H9 (cell line): ENCODE measurements at regions not wholly inside any gene's neighbourhood (a gene's known extent, or its start where the extent isn't known, plus 50 kb on each side); places are given as distances from the start of the nearest gene placed in this dataset.

ENCODE experiments used
- DNase-seq: peaks from one replicate; pipeline ENCODE4 v3.0.0-alpha.2; 2017
- H2AFZ ChIP-seq: one replicate; pipeline ENCODE4 v1.6.1; 2013; ENCODE audit warnings: mild to moderate bottlenecking, low read length, control low read depth, moderate library complexity
- H2AK5ac ChIP-seq: 2 replicates; pipeline ENCODE4 v1.6.1; 2013; ENCODE audit warnings: low read length, control low read depth, mixed read lengths; ENCODE audit not compliant: insufficient read length
- H2BK120ac ChIP-seq: one replicate; pipeline ENCODE4 v1.6.1; 2013; ENCODE audit warnings: low read depth, mild to moderate bottlenecking, low read length, control low read depth, inconsistent platforms; ENCODE audit not compliant: poor library complexity, severe bottlenecking
- H2BK12ac ChIP-seq: 2 replicates; pipeline ENCODE4 v1.6.1; 2013; ENCODE audit warnings: low read length, control low read depth, mixed read lengths, low read depth; ENCODE audit not compliant: insufficient read length
- H2BK15ac ChIP-seq: 2 replicates; pipeline ENCODE4 v1.6.1; 2013; ENCODE audit warnings: low read depth, low read length, control low read depth
- H2BK20ac ChIP-seq: one replicate; pipeline ENCODE4 v1.6.1; 2013; ENCODE audit warnings: low read depth, mild to moderate bottlenecking, low read length, control low read depth, inconsistent platforms; ENCODE audit not compliant: poor library complexity, severe bottlenecking
- H2BK5ac ChIP-seq: 2 replicates; pipeline ENCODE4 v1.6.1; 2013; ENCODE audit warnings: low read length, control low read depth, mixed read lengths; ENCODE audit not compliant: insufficient read length
- H3K14ac ChIP-seq: 2 replicates; pipeline ENCODE4 v1.6.1; 2013; ENCODE audit warnings: low read length, control low read depth; ENCODE audit not compliant: insufficient read depth
- H3K18ac ChIP-seq: 2 replicates; pipeline ENCODE4 v1.6.1; 2013; ENCODE audit warnings: low read depth, mild to moderate bottlenecking, mixed read lengths, low read length, control low read depth; ENCODE audit not compliant: insufficient read length
- H3K23ac ChIP-seq: 2 replicates; pipeline ENCODE4 v1.6.1; 2013; ENCODE audit warnings: low read length, control low read depth, mixed read lengths, low read depth; ENCODE audit not compliant: insufficient read length
- H3K23me2 ChIP-seq: 2 replicates; pipeline ENCODE4 v1.6.1; 2013; ENCODE audit warnings: low read depth, mild to moderate bottlenecking, mixed read lengths, low read length, control low read depth; ENCODE audit not compliant: insufficient read length, poor library complexity, severe bottlenecking
- H3K27ac ChIP-seq: 2 replicates; pipeline ENCODE4 v1.5.1; 2013; ENCODE audit warnings: low read length, control low read depth, mixed read lengths, low read depth; ENCODE audit not compliant: insufficient read length
- H3K27me3 ChIP-seq: 2 replicates; pipeline ENCODE4 v1.6.1; 2013; ENCODE audit warnings: low read length, control low read depth, inconsistent platforms; ENCODE audit not compliant: insufficient read depth
- H3K4ac ChIP-seq: 2 replicates; pipeline ENCODE4 v1.6.1; 2013; ENCODE audit warnings: low read depth, mild to moderate bottlenecking, control low read depth, inconsistent platforms, low read length, moderate library complexity
- H3K4me1 ChIP-seq: 2 replicates; pipeline ENCODE4 v1.6.1; 2013; ENCODE audit warnings: low read length, control low read depth, inconsistent platforms; ENCODE audit not compliant: insufficient read depth
- H3K4me2 ChIP-seq: 2 replicates; pipeline ENCODE4 v1.6.1; 2013; ENCODE audit warnings: low read length, control low read depth, mixed read lengths; ENCODE audit not compliant: insufficient read length, insufficient read depth
- H3K56ac ChIP-seq: 2 replicates; pipeline ENCODE4 v1.6.1; 2013; ENCODE audit warnings: low read depth, mild to moderate bottlenecking, mixed read lengths, low read length, control low read depth; ENCODE audit not compliant: insufficient read length
- H3K79me1 ChIP-seq: 2 replicates; pipeline ENCODE4 v1.6.1; 2013; ENCODE audit warnings: low read depth, mild to moderate bottlenecking, moderate library complexity, low read length, control low read depth, inconsistent platforms; ENCODE audit not compliant: insufficient read depth, poor library complexity, severe bottlenecking
- H3K79me2 ChIP-seq: 2 replicates; pipeline ENCODE4 v1.6.1; 2013; ENCODE audit warnings: low read length, control low read depth, inconsistent platforms; ENCODE audit not compliant: insufficient read depth
- H3K9ac ChIP-seq: 2 replicates; pipeline ENCODE4 v1.6.1; 2013; ENCODE audit warnings: low read length, control low read depth, mixed read lengths; ENCODE audit not compliant: insufficient read length; ENCODE audit errors: extremely low read depth
- H3K9me3 ChIP-seq: one replicate; pipeline ENCODE4 v1.6.1; 2013; ENCODE audit warnings: low read depth, low read length, inconsistent platforms; ENCODE audit not compliant: control insufficient read depth
- H3T11ph ChIP-seq: one replicate; pipeline ENCODE4 v1.6.1; 2013; ENCODE audit warnings: mild to moderate bottlenecking, low read length, control low read depth, inconsistent platforms
- H4K20me1 ChIP-seq: one replicate; pipeline ENCODE4 v1.6.1; 2013; ENCODE audit not compliant: control insufficient read depth, insufficient read length, insufficient read depth
- H4K5ac ChIP-seq: 2 replicates; pipeline ENCODE4 v1.6.1; 2013; ENCODE audit warnings: low read depth, mild to moderate bottlenecking, mixed read lengths, low read length, control low read depth; ENCODE audit not compliant: insufficient read length
- H4K8ac ChIP-seq: replicated peaks from 2 replicates; pipeline ENCODE4 v1.6.1; 2013; ENCODE audit warnings: low read length, control low read depth, mixed read lengths, low read depth; ENCODE audit not compliant: insufficient read length
- H4K91ac ChIP-seq: 2 replicates; pipeline ENCODE4 v1.6.1; 2013; ENCODE audit warnings: low read depth, mild to moderate bottlenecking, moderate library complexity, mixed read lengths, low read length, control low read depth; ENCODE audit not compliant: insufficient read length
- H3K27ac Mint-ChIP-seq, 3 experiments: 2 replicates in 2 of 3; 3 replicates in 1 of 3; pipeline ENCODE4 v1.8.0; 2020 to 2021; ENCODE audit warnings: mixed read lengths in 3 of 3, mild to moderate bottlenecking in 1 of 3, moderate library complexity in 1 of 3
- H3K27me3 Mint-ChIP-seq: 2 replicates; pipeline ENCODE4 v1.8.0; 2021; ENCODE audit warnings: low read depth, mild to moderate bottlenecking, moderate library complexity, mixed read lengths
- H3K36me3 Mint-ChIP-seq, 3 experiments: 2 replicates in 2 of 3; 3 replicates in 1 of 3; pipeline ENCODE4 v1.8.0; 2020 to 2021; ENCODE audit warnings: low read depth in 3 of 3, mixed read lengths in 3 of 3; ENCODE audit not compliant: insufficient read depth in 1 of 3
- H3K4me1 Mint-ChIP-seq, 2 experiments: 2 replicates each; pipeline ENCODE4 v1.8.0; 2020; ENCODE audit warnings: mixed read lengths in 2 of 2
- H3K4me3 Mint-ChIP-seq, 2 experiments: 2 replicates in 1 of 2; 3 replicates in 1 of 2; pipeline ENCODE4 v1.8.0; 2020 to 2021; ENCODE audit warnings: mild to moderate bottlenecking in 2 of 2, mixed read lengths in 2 of 2, moderate library complexity in 1 of 2
- H3K9me3 Mint-ChIP-seq, 2 experiments: 2 replicates in 1 of 2; 3 replicates in 1 of 2; pipeline ENCODE4 v1.8.0; 2020; ENCODE audit warnings: mild to moderate bottlenecking in 2 of 2, mixed read lengths in 2 of 2, moderate library complexity in 1 of 2
- WGBS: extraction: QIAGEN DNeasy Blood & Tissue Kit; methylation state at CpG from one replicate; pipeline ENCODE4 v1.1.7; 2013; ENCODE audit warnings: missing lambda C conversion rate, low lambda C conversion rate, mixed read lengths; ENCODE audit not compliant: insufficient read length; ENCODE audit errors: extremely low coverage; 5-methylcytosine and 5-hydroxymethylcytosine counted together
- TF ChIP-seq, protein P1 (sequence below): fragments of 200-600 bp; sonication (generic); conservative IDR thresholded peaks from 3 replicates; pipeline ENCODE4 v1.8.0; 2021; ENCODE audit warnings: antibody characterized with exemption, mild to moderate bottlenecking

DNA sequence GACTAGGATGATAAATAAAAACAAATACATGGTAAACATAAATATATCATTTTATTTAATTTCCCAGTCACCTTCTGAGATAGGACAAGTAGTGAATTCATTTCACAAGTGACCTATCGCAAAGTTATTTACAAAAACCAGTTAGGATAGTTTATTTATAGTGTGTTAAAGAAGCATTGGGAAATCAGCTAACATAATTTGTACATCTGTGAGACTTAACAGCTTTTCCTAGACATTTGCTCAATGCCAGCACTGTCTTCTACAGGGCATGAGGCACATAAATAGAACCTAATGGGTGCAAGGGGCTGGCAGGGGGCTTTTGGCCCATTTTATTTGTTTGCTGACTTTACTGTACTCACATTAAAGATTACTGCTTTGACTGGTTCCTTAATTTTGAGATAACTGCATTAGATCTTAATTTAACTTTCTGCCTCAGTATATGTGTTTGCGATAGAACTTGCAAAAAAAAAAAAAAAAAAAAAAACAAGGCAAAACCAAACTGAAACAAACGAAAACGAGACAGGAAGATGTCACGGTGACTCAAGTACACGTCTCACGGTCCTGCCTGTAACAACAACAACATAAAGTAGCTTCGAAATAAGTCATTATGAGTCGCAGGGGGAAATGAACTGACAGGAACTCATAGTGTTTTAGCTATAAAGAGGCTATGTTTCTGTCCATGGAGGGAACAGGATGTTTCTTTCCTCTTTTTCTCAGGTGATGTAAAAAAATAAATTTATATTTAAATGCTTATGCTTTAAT is 133.7 kb upstream of the GMDS start:
- no peak overlapping the region for H4K91ac ChIP-seq
- no CpG with 5 or more reads among the region's 9 CpGs for WGBS
- H3K56ac ChIP-seq, result no peak overlapping the region
- H2BK15ac ChIP-seq, result no peak overlapping the region
- no peak overlapping the region for H2BK20ac ChIP-seq
- no peaks in the 10 kb centered on the region for H3K27me3 Mint-ChIP-seq
- no peak overlapping the region for H4K8ac ChIP-seq
- H3K14ac ChIP-seq, result no peak overlapping the region
- no peak for DNase-seq
- no peak overlapping the region for H3K4me2 ChIP-seq
- TF ChIP-seq, protein P1, sequence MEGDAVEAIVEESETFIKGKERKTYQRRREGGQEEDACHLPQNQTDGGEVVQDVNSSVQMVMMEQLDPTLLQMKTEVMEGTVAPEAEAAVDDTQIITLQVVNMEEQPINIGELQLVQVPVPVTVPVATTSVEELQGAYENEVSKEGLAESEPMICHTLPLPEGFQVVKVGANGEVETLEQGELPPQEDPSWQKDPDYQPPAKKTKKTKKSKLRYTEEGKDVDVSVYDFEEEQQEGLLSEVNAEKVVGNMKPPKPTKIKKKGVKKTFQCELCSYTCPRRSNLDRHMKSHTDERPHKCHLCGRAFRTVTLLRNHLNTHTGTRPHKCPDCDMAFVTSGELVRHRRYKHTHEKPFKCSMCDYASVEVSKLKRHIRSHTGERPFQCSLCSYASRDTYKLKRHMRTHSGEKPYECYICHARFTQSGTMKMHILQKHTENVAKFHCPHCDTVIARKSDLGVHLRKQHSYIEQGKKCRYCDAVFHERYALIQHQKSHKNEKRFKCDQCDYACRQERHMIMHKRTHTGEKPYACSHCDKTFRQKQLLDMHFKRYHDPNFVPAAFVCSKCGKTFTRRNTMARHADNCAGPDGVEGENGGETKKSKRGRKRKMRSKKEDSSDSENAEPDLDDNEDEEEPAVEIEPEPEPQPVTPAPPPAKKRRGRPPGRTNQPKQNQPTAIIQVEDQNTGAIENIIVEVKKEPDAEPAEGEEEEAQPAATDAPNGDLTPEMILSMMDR, result no peak
- no peaks in the 10 kb centered on the region for H3K4me1 Mint-ChIP-seq
- H3K23me2 ChIP-seq, result peaks cover 3% of the 10 kb centered on the region
- H2AK5ac ChIP-seq, result no peak overlapping the region
- H3K36me3 Mint-ChIP-seq, result no peaks in the 10 kb centered on the region
- no peak overlapping the region for H4K5ac ChIP-seq
- no peak overlapping the region for H3K18ac ChIP-seq
- H3K4me1 ChIP-seq, result no peaks in the 10 kb centered on the region
- H3K79me2 ChIP-seq, result no peaks in the 10 kb centered on the region
- no peak overlapping the region for H2AFZ ChIP-seq
- no peak overlapping the region for H3K4me3 Mint-ChIP-seq
- H3K23ac ChIP-seq, result no peak overlapping the region
- no peaks in the 10 kb centered on the region for H3K9me3 Mint-ChIP-seq
- H2BK5ac ChIP-seq, result no peak overlapping the region
- no peak overlapping the region for H2BK12ac ChIP-seq
- no peak overlapping the region for H3K9ac ChIP-seq
- no peak overlapping the region for H3K27ac ChIP-seq
- no peak overlapping the region for H3K4ac ChIP-seq
- no peak overlapping the region for H3K27ac Mint-ChIP-seq
- H3K27me3 ChIP-seq, result no peaks in the 10 kb centered on the region
- H4K20me1 ChIP-seq, result no peaks in the 10 kb centered on the region
- H3K9me3 ChIP-seq, result no peaks in the 10 kb centered on the region
- H2BK120ac ChIP-seq, result no peak overlapping the region
- no peak overlapping the region for H3T11ph ChIP-seq
- H3K79me1 ChIP-seq, result no peaks in the 10 kb centered on the region
